Esophagus squamous epithelium (tissue), 4 donors: ENCODE measurements at regions not wholly inside any gene's neighbourhood (a gene's known extent, or its start where the extent isn't known, plus 50 kb on each side); places are given as distances from the start of the nearest gene placed in this dataset.
A peak's percentile ranks its signal among the peaks of the same experiment; 100 is the strongest.

Experiments used
- CTCF ChIP-seq, 6 experiments: fragments of 450-650 bp in 4 of 6; fragments of 200-600 bp in 2 of 6; sonication (generic) in 2 of 6; IDR thresholded peaks; one replicate each; pipeline ENCODE4 v1.5.1; 2016 to 2019; ENCODE audit warnings: antibody characterized with exemption in 6 of 6, mild to moderate bottlenecking in 4 of 6, moderate library complexity in 4 of 6
- POLR2A ChIP-seq, 4 donors: fragments of 450-650 bp; IDR thresholded peaks; one replicate each; pipeline ENCODE4 v1.6.1; 2017; ENCODE audit warnings: antibody characterized with exemption in 4 of 4, mild to moderate bottlenecking in 4 of 4, moderate library complexity in 3 of 4

GRCh38 chr2:131682122-131682944 lies 154.6 kb downstream of the CCDC74A start:
- TF ChIP-seq CTCF (IDR thresholded peaks at IDR 0.05): peak in 1 of 6 experiments; percentile 16
- peak in 1 of 4 donors; percentile 41 for TF ChIP-seq POLR2A (IDR thresholded peaks at IDR 0.05)
